HG02678 (cell line): ENCODE measurements at regions not wholly inside any gene's neighbourhood (a gene's known extent, or its start where the extent isn't known, plus 50 kb on each side); places are given as distances from the start of the nearest gene placed in this dataset.

Experiments
- ATAC-seq: cut with Tn5 transposase; IDR thresholded peaks from one replicate; pipeline ENCODE4 v1.9.1; 2021; ENCODE audit warnings: mild to moderate bottlenecking, moderate library complexity; ENCODE audit not compliant: unreplicated experiment

GRCh38 chr1:9179463-9180110 is 50.7 kb upstream of the GPR157 start:
- ATAC-seq, result no peak

GRCh38 chr1:9180111-9180819 is 51.4 kb upstream of the GPR157 start:
- no peak for ATAC-seq

- peak; percentile 45 for ATAC-seq
These were observed 52.4 kb upstream of the GPR157 start for GRCh38 chr1:9181176-9181906.

- peak; percentile 53 for ATAC-seq
These were observed 52.4 kb upstream of the H6PD start for GRCh38 chr1:9181990-9182783.

- ATAC-seq, result no peak
These were observed 51.8 kb upstream of the H6PD start for GRCh38 chr1:9182784-9183257.

GRCh38 chr1:9183441-9183840 is 51.1 kb upstream of the H6PD start:
- ATAC-seq, result no peak

GRCh38 chr1:9183898-9184297 is 50.7 kb upstream of the H6PD start:
- no peak for ATAC-seq

- ATAC-seq, result no peak
These were observed 49.8 kb upstream of the H6PD start for GRCh38 chr1:9184749-9185148.
